HG03575 (cell line): ENCODE measurements at regions not wholly inside any gene's neighbourhood (a gene's known extent, or its start where the extent isn't known, plus 50 kb on each side); places are given as distances from the start of the nearest gene placed in this dataset.

Experiments used
- ATAC-seq: cut with Tn5 transposase; IDR thresholded peaks from one replicate; pipeline ENCODE4 v1.9.1; 2021; ENCODE audit not compliant: unreplicated experiment, insufficient number of reproducible peaks, low FRiP score; ENCODE audit errors: extremely low read depth

GRCh38 chr14:29233188-29233587 lies 466.6 kb downstream of the FOXG1 start:
- no peak for ATAC-seq

- ATAC-seq, result no peak
Observed at GRCh38 chr14:29235991-29236390, 469.4 kb downstream of the FOXG1 start.

- no peak for ATAC-seq
Observed at GRCh38 chr14:29236401-29236800, 469.8 kb downstream of the FOXG1 start.

- ATAC-seq, result no peak
Observed at GRCh38 chr14:29236848-29237247, 470.3 kb downstream of the FOXG1 start.

GRCh38 chr14:29240066-29240465 lies 473.5 kb downstream of the FOXG1 start:
- no peak for ATAC-seq

DNA sequence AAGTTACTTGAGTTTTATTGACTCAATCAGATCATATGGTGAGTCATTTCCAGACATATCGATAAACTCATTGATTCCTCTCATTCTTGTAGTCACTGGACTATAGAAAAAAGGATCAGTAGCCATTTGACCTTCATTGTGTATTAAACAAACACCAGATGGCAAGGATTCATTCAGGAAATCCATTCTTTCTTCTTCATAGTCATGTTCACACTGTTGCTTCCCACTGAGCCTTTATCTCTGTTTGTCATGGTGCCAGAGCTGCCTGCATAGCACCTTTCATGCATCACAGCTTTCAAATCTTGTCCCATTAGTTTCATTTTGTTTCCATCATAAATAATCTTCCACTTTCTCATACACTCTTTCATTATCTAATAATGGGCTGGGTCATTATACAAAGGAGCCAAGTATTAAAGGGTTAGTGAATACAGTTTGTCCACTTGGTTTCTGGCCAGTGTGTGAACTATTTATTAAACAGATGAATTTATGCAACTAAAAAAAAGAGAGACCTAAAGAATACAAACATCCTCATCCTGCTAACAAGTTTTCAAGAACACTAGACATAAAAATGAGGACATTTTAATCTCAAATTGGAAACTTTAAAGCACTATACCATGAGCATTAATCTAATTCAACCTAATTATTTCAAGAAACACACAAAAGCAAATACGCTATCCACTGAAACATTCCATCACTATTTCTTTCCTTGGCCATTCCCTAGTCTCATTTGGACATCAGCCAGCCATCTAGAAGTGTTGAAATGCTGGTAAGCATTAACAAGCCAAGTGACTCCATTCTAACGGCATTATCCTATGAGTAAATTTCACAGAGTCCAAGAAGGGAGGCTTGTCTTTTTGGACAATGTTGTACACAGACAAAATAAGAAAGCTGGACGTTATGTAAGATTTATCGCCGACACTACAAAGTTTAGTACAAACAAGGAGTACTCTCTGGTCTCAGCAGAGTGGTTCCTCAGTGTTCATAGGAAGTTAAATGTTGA lies 476.5 kb downstream of the FOXG1 start:
- no peak for ATAC-seq

DNA sequence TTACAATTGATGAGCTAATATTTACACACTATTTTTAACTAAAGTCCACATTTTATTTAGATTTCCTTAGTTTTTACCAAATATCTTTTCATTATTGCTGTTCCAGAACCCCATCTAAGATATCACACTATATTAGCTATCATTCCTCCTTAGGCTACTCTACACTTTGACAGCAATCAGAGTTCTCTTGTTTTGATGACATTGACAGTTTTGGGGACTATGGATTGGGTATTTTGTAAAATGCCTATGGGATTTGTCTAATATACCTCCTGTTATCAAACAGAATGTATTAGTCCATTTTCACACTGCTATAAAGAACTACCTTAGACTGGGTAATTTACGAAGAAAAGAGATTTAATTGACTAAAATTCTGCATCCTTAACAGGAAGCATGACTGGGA lies 489.1 kb downstream of the FOXG1 start:
- ATAC-seq, result no peak

DNA sequence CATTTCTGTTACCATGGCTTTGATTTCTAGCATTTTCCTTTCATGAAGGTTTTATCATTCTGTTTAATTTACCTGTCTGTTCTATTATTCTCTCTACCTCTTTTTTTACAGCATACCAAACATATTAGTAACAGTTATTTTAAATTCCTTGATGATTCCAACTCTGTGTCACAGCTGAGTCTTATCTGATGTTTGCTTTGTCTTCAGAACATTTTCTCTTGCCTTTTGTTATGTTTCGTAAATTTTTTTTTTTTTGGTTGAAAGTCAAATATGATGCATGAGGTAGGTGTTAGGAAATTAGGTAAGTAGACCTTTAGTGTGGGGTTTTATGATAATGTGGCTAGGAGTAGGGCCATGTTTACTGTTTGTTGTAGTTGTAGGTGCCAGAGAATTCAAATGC lies 496.4 kb downstream of the FOXG1 start:
- no peak for ATAC-seq

GRCh38 chr14:29264865-29265264 lies 498.3 kb downstream of the FOXG1 start:
- ATAC-seq, result no peak

DNA sequence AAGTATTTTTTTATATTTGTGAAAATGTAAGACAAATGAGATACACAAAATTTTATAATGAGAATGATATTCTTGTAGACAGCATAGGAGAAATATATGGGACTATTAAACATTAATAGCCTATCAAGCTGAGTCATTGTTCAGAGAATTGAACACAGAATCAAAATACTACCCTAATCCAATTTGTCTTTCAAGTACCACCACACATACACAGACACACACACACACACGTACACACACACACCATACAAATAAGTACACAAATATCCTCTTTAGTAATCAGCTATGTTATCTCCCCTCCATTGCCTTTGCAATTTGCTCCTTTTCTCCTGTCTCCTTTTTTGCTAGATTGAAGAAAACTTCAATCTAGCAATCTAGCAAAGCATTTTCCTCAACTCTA lies 499.3 kb downstream of the FOXG1 start:
- no peak for ATAC-seq

GRCh38 chr14:29271669-29272068 lies 505.1 kb downstream of the FOXG1 start:
- no peak for ATAC-seq

GRCh38 chr14:29273513-29273912 lies 506.9 kb downstream of the FOXG1 start:
- no peak for ATAC-seq

GRCh38 chr14:29274890-29275596 lies 508.5 kb downstream of the FOXG1 start:
- no peak for ATAC-seq

- no peak for ATAC-seq
Observed at GRCh38 chr14:29278301-29279263, 512.0 kb downstream of the FOXG1 start.

- ATAC-seq, result no peak
Observed at GRCh38 chr14:29282169-29282568, 515.6 kb downstream of the FOXG1 start.

DNA sequence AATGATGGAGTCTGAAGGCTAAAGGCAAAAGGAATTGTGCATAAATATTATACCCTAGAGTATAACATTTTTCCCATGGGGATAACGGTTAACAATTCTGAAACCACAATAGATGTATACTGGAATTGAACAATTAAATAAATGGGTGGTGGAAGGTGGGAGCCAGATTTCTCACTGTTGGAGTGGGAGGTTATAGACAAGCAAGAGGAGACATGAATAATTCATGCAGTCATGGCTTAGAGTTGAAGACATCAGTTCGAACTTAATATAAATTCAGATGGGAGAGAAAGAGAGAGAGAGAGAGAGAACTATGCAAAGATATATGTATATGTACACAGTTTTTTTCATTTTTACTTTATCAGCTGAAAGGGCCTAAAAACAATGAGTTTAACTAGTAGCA lies 523.9 kb downstream of the FOXG1 start:
- no peak for ATAC-seq

DNA sequence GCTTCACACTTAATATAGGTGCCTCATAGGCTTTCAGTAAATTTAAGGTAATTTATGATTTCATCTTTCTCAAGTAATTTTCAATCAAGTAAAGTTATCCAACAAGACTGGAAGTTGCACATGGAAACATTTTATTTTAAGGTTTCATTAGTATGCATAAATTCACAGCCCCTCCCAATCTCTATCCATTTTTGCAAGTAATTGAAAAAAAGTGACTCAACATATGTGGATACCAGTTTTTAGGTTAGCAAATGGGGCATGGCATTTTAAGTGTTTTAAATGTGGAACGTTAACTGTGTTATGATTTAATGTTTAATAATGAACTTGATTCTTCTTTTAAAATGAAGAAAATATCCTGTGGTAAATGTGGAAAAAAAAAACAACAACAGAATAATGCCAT lies 532.8 kb downstream of the FOXG1 start:
- no peak for ATAC-seq

GRCh38 chr14:29301571-29301970 lies 535.0 kb downstream of the FOXG1 start:
- no peak for ATAC-seq

- ATAC-seq, result no peak
Observed at GRCh38 chr14:29310210-29310609, 543.6 kb downstream of the FOXG1 start.
